ELR (cell line): ENCODE measurements at regions not wholly inside any gene's neighbourhood (a gene's known extent, or its start where the extent isn't known, plus 50 kb on each side); places are given as distances from the start of the nearest gene placed in this dataset.

Experiments
- DNase-seq: peaks from one replicate; pipeline ENCODE4 v3.0.0-alpha.2; 2015; ENCODE audit warnings: low read depth

DNA sequence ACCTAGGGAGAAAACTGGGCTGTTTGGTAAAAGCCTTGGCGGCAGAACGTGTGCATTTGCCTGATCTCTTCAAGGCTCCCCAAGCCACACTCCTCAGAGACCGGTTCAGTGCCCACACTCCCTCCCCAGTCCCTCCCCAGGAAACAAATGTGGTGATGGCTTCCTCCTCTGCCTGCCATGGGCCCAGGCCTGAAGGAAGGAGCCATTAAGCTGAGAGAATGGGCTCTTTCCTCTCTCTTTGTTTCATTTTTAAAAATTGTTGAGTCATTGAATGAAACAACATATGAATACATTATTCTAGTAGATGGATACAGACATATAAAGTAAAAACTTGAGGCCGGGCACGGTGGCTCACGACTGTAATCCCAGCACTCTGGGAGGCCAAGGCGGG, 50.6 kb upstream of the YWHAQ start:
- DNase-seq = no peak

DNA sequence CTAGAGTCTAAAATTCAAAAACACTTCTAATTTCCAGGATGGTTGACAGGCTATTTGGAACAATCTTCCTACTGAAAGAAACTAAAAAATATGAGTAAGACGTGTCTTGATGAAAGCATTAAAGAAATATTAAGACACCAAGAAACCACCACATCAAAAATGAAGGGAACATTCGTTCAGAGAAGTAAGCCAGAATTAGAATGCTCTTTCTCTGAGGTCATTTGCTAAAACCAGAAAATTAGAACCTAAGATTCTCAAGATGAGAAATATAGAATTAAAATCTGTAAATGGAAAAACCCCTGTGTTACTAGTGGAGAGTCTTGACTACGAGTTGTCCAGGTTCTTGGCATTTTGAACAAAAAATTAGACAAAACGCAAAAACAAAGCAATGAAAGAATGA, 54.8 kb upstream of the YWHAQ start:
- no peak for DNase-seq

DNA sequence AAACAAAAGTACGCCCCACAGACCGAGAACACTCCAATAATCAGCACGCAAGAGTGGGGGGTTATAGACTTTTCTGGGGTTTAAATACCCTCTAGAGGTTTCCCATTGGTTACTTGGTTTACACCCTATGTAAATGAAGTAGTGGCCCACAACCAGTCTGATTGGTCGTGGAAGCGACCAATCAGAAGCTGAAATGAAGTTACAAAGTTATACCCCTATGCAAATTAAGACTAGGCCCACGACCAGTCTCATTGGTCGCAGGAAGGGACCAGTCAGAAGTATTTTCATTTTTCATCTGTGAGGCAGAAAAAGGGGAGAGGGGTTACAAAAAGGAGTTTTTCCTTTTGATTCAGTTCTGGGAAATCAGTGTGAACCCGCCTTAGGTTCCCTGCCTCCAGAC, 55.3 kb upstream of the YWHAQ start:
- DNase-seq = no peak

DNA sequence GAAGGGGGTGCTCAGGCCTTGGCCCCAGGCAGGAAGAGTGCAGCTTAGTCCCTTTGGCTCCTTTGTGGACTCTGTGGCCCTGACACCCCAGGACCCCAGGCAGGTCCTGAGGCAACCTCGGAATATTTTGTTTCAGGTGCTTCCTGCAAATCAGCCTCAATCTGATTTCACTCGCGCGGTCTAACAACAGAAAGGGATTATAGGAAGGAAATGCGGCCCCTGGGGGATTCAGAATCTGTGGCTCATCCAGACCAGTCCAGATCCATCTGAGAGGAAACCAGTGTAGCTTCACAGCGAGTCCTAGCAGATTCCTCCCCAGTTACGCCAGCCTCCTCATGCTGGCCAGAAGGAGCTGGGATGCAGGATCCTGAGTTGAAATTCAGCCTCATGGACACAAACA, 59.5 kb upstream of the YWHAQ start:
- DNase-seq = no peak

DNA sequence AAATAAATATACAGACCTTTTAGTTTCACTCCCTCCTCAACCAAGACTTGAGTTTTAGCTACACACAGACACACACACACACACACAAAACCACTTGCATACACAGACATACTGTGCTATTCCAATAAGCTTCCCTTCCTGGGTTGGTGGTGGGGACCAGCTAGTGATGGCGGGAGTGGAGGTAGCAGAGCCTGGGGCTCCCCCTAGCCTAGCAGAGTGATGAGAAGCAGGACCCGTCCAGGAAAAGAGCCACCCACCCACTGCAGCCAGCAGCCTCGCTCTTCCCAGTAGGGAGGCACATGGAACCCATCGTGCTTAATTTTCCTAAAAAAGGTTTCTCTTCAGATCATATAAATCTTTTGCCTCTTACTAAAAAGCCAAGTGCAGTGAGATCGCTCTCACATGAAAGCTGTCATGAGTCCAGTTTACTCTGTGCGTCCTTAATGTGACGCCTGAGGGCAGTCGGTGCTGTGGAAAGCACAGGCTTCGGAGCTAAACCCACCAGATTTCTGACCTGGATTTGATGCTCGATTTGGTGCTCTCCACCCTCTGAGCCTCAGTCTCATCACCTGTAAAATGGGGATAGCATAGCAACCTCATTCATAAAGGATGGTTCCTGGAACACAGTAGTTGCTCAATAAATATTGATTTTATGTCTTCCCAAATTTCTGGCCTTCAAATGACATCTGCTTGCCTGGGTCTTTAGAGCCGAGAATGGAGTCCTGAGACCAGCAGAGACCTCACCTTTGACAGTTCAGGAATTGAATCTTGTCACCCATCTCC, 60.1 kb upstream of the YWHAQ start:
- no peak for DNase-seq

DNA sequence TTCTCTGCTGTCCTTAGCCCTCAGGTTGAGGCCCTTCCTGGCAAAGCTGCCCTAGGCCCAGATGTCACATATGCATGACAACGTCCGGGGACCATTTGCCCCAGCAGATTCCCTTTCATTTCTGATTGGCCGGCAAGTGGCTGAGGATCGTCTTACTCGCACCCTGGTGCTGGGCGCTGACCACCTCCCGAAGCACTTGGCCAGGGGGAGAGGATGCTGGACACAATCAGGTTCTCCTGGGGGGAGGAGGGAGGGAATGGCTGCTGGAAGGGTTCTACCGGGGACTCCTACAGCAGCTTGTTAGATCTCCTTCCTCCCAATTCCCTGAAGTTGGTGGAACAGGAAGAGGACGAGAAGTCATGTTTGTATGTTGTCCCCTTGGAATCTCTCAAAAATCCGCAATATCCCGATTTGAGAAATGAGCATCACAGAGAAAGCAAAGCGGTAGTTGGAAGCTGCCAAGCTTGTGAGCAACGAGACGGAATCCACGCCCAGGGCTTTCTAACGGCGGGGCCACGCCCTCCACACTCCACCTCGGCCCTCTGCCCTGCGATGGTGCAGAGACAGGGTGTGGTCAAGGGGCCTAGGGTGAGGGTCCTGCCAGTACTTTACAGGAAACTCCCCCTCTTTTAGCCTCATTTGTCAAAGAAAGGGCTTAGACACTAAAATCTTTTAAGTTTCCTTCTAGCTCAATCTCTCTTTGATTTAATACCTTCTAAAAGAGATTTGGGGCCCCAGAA, 61.8 kb upstream of the YWHAQ start:
- DNase-seq = no peak

DNA sequence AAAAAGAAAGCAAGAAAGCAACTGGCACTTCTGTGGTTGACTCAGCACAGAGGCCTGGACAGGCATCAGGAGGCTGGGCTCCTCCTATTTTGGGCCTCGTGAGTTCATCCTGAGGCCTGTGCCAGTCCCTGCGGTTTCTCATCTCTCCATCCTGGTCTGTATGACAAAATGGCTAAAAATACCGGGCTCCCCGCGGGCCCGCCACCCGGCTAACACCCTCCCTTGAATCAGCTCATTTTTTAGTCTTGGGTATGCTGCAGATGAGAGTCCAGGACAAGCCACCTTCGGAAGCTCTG, 62.3 kb upstream of the YWHAQ start:
- DNase-seq = peak; percentile 63

DNA sequence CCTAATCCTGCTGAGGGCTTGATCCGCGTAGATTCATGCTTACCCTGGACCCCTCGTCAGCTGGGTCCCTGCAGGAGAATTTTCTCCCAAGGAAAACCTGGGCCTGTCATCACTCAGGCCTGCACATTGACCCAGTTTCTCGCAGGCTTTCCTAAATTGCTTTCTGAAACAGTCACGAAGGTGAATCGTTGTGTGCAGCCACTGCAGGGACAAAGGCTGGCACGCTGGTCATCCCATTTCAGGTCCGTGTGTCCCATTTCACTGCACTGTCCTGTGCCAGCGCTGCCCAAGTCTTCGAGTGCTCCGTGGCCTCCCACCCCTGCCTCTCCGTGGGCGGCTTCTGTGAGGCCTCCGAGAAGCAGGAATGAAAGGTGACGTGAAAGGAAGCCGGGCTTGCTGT, 62.8 kb upstream of the YWHAQ start:
- no peak for DNase-seq

DNA sequence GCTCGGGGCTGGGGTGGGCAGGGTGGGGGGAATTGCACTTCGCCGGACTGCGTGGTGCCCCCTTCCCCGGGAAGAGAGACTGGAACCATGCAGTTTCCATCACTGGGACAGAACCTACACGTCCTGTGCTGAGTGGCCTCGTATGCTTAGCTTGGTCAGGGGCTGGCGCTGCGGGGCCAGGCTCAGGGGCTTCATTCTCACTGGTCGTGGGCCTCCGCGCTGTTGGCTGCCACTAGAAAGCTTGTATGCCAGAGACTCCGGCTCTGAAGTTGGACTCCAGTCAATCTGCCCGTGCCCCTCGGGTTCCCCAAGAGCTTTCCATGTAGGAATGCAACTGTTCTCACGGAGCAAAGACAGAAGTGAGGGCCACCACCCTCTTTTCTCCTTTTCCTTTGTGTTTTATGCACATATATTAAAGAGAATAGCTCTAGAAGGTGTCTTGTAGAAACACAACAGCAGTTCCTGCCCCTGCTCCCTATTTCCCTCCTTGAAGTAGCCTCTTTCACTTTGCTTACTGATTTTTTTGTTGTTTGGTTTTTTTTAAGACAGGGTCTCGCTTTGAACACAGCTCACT, 64.0 kb upstream of the YWHAQ start:
- no peak for DNase-seq

DNA sequence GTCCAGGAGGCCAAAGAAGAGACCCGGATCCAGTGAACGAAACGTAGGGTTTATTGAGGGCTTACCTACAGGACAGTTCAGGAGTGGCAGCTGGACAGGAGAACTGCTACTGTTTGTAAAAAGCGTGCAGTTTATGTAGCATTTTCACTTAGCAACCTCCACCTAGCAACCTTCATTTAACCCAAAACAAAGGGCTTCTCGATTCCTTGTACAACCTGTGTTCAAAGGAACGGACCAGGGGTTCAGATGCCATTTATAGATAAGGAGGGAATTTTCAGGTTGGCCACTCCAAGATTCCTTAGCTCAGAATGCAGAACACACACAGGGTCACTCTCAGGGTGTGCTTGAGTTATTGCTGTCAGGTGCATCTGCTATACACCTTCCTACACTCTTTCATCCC, 65.1 kb upstream of the YWHAQ start:
- DNase-seq = no peak

DNA sequence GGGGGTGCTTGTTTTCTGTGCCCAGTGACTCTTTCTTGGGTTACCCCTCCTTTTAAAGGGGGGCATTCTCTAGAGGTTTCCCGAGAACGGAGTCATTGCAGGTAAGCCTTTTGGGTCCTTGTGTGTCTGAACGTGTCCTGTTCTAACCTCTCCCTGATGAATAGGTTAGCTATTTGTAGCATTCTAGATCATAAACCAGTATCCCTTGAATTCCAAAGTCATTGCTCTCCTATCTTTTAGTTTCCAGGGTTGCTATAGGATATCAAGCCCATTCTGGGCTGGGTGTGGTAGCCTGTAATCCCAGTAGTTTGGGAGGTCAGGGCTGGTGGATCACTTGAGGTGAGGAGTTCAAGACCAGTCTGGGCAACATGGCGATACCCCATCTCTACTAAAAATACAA, 65.9 kb upstream of the YWHAQ start:
- DNase-seq = no peak

DNA sequence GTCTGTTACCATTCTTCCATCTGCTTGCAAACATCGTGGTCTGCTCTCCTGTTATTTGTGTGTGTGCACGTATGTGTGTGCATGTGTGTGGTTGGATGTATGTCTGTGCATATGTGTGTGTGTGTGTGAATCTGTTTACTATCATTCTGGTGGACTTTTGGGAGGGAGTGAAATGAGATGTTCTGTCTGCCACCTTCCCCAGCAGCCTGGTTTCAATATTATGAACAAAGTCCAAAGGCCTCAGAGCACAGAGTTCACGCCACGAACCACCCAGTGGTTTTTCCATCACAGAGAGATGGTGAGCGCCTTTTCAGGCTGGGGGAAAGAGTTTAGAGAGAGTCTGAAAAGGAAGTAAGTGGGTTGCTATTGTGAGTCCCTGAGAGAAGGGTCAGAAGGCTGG, 67.1 kb upstream of the YWHAQ start:
- DNase-seq = no peak

DNA sequence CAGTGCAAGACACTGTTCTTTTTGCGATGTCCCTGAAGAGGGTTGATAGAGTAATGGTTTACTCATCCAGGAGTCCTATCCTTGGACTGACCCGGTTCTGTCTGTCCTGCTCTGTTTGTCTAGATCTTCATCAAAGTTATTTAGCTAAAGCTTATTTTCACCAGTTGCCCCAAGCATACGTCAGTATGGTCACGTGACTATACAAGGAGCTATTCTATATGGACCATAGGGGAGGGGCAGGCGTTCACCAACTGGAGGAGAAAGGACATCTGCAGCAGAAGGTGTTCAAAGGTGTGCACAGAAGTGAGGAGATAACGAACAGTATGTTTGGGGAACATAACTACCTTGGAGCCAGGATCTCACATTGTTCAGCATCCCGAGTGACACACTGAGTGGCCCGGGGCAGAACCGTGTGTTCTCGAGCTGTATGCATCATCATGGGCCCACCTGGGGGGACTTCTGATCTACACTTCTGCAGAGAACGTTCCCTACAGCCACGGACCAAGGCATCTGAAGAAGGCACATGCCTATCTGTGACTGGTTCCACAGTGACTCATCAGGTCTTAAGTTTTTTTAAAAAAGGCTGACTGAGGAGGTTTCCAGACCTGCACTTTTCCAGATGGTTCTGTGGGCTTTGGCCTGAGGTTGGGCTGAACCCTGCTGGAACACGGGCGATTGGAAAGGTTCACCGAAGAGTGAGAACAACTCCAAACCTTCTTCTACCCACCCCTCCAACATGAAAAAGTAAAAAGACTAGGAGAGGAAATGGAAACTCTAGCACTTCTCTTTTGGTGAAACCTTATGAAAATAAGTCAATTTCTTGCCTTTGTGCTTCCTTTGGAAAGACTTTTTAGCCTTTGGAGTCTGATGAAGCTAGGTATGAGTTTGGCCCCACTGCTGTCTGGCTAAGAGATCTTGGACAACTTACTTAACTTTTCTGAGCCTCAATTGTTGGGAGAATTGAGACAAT, 68.6 kb upstream of the YWHAQ start:
- peak; percentile 84 for DNase-seq

DNA sequence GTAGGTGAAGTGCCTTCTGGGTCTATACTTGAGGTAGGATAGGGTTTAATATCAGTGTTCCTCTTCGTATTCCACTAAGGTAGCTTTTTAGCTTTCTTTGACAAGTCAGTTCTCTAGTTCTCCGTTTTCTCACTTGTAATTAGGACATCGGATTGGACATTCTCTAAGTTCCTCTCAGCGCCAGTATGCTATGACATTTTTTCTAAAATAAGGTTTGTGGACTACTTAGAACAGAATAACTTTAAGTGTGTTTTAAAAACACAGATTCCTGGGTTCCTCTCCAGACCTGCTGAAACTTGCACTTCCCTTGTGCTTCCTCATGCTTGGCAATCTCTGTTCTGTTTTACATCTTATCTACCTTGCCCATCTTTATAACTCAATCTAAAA, 69.3 kb upstream of the YWHAQ start:
- DNase-seq = no peak

DNA sequence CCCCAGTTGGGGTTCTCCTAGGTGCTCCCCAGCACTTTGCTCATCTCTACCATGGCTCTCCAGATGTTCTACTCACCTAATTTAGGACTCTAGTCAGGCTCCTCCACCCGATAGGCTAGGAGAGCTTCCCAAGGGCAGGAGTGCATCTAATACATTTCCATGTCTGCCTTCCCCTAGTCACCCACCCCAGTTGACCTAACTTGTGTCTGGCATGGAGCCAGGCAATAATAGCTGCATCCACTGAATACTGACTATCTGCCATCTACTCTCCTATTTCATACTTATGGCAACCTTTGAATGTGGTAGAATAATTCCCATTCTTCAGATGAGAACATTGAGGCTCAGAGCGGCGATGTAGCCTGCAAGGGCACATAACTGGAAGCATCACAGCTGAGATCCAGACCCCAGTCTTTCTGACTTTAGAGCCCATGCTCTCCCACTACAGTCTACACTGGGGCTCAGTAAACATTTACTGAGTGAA, 71.8 kb upstream of the YWHAQ start:
- no peak for DNase-seq

DNA sequence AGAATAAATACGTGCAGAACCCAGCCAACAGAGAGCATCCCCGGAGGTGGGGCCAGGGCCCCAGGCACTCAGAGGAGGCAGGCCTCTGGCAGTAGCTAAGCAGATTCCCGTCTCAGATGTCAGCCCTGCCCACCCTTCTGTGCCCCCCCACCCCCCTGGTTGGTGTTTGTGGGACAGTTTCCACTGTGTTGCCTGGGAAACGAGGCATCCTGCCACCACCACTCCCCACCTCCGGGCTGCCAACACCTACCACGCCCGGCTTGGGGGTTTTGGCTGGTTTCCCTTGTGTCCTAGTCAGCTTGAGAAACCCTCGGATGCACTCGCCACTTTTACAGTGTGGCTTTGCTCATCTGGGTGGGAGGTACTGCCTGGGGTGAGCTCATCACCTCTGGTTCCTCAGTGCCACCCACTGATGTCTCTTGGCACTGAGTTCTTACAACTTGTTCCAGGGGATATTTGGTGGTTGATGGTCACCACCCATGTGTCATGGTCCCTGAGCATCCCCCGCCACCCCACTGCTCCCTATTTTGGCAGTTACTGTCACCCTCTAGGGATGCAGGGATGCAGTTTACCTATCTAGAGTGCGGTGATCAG, 72.4 kb upstream of the YWHAQ start:
- DNase-seq = peak; percentile 88

DNA sequence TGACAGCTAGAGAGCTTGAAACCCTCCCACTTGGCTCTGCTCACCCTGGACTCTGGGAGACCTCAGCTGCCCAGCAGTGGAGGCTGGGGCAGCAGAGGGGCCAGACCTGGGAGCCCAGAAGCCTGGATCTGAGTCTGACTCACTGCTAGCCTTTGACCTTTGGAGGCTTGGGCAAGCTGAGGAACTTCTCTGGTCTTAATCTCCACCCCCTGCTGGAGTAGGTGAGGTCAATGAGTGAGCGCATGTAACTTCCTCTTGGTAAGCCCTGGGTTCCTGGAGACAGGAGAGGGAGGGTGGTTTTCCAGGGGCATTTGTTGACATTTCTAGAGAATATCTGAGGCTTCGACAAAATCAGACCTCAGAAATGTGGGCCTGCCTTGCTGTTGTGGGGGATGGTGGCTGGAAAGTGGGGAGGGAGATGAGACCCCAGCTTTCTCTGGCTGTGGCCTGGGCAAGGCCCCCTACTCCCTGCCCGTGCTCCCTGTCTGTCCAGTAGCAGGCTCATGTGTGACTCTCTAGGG, 73.0 kb upstream of the YWHAQ start:
- peak; percentile 94 for DNase-seq

DNA sequence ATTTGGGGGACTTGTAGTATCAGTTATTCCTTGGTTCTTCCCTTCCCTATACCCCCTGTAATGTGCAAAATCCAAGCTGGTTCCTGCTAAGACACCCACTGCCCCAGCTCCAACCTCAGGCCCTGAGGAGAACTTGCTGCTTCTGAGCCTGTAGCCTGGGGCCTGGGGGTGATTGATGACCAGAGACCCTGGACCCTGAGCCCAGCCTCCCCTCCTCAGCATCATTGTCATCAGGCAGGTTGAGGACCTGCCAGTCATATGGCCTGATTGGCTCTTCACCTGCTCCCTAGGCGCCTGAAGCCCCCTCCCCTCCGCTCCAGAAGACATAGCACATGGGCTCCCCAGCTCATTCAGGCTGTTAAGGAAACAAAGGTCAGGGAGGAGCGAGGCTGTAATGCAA, 73.8 kb upstream of the YWHAQ start:
- no peak for DNase-seq

DNA sequence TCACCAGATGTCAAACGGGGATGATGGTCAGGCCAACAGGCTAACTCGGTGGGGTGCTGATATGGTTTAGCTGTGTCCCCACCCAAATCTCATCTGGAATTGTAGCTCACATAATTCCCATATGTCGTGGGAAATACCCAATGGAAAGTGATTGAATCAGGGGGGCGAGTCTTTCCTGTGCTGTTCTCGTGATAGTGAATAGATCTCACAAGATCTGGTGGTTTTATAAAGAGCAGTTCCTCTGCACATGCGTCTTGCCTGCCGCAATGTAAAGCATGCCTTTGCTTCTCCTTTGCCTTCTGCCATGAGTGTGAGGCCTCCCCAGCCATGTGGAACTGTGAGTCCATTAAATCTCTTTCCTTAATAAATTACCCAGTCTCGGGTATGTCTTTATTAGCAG, 74.4 kb upstream of the YWHAQ start:
- no peak for DNase-seq

DNA sequence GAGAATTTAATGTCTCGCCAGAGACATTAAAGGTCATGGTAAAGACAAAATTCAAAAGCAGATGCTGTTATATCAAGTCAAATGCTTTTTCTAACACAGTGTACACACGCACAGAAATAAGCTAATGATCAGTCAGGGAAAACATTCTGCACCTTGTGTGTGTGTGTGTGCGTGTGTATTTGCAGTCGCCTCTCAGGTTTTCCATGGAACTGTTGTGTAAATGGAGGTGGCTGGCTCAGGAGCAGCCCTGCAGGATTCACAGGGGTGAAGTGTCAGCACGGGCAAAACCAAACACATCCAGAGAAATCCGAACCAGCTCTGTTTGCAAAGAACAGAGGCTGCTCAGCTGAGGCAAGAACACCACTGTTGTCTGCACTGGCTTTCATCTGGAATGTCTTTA, 76.2 kb upstream of the YWHAQ start:
- DNase-seq = no peak

DNA sequence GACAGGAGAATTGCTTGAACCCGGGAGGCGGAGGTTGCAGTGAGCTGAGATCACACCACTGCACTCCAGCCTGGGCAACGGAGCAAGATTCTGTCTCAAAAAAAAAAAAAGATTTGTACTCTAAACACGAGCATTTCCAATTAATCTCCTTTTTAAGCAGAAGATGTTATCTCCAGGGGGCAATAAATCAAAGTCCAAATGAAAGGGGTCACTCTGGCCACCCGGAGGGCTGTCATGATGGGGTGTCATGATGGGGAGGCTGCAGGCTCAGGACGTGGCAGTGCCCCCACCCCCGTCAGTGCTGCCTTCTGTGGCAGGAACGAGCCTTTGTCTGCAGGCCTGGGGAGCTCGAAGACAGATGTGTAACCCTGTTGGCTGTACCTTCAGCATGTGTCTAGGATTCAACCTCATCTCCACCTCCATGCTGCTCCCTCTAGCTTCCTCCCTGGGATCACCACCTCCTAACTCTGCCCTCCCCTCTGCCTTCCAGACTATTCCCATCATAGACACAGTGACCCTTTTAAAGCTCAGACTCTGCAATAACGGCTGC, 76.9 kb upstream of the YWHAQ start:
- no peak for DNase-seq
